Stimulated activated naive CD8-positive, alpha-beta T cell treated with anti-CD3 and anti-CD28 coated beads, Interleukin-15, Interleukin-2, amounts not matched to agents 100 ng/mL and 50 ng/mL, for 24 hours (primary cell): ENCODE measurements at regions not wholly inside any gene's neighbourhood (a gene's known extent, or its start where the extent isn't known, plus 50 kb on each side); places are given as distances from the start of the nearest gene placed in this dataset.

Experiments
- H3K27ac Mint-ChIP-seq: one replicate; pipeline ENCODE4 v1.8.0; 2021; ENCODE audit warnings: mild to moderate bottlenecking, mixed read lengths
- H3K27me3 Mint-ChIP-seq: one replicate; pipeline ENCODE4 v1.8.0; 2021; ENCODE audit warnings: mixed read lengths
- H3K36me3 Mint-ChIP-seq: one replicate; pipeline ENCODE4 v1.8.0; 2021; ENCODE audit warnings: low read depth, mixed read lengths
- H3K4me1 Mint-ChIP-seq: one replicate; pipeline ENCODE4 v1.8.0; 2021; ENCODE audit warnings: low read depth, mixed read lengths
- H3K4me3 Mint-ChIP-seq: one replicate; pipeline ENCODE4 v1.8.0; 2021; ENCODE audit warnings: mild to moderate bottlenecking, mixed read lengths
- H3K9me3 Mint-ChIP-seq: one replicate; pipeline ENCODE4 v1.8.0; 2021; ENCODE audit warnings: mixed read lengths

- no peaks in the 10 kb centered on the region for H3K4me1 Mint-ChIP-seq
- no peak overlapping the region for H3K27ac Mint-ChIP-seq
- no peaks in the 10 kb centered on the region for H3K27me3 Mint-ChIP-seq
- H3K36me3 Mint-ChIP-seq: no peaks in the 10 kb centered on the region
- no peak overlapping the region for H3K4me3 Mint-ChIP-seq
- H3K9me3 Mint-ChIP-seq: no peaks in the 10 kb centered on the region
Measured at GRCh38 chr13:89307278-89307677, 1636.1 kb downstream of the SLITRK5 start.

- H3K4me3 Mint-ChIP-seq: no peak overlapping the region
- H3K36me3 Mint-ChIP-seq: no peaks in the 10 kb centered on the region
- no peaks in the 10 kb centered on the region for H3K4me1 Mint-ChIP-seq
- H3K27ac Mint-ChIP-seq: no peak overlapping the region
- no peaks in the 10 kb centered on the region for H3K9me3 Mint-ChIP-seq
- no peaks in the 10 kb centered on the region for H3K27me3 Mint-ChIP-seq
Measured at GRCh38 chr13:89310943-89311672, 1639.9 kb downstream of the SLITRK5 start.

GRCh38 chr13:89315287-89315686 is 1644.1 kb downstream of the SLITRK5 start:
- Mint-ChIP-seq H3K9me3 (no peaks in the 10 kb centered on the region), H3K27me3 (no peaks in the 10 kb centered on the region), H3K27ac (no peak overlapping the region), H3K4me1 (no peaks in the 10 kb centered on the region), H3K36me3 (no peaks in the 10 kb centered on the region), H3K4me3 (no peak overlapping the region)

DNA sequence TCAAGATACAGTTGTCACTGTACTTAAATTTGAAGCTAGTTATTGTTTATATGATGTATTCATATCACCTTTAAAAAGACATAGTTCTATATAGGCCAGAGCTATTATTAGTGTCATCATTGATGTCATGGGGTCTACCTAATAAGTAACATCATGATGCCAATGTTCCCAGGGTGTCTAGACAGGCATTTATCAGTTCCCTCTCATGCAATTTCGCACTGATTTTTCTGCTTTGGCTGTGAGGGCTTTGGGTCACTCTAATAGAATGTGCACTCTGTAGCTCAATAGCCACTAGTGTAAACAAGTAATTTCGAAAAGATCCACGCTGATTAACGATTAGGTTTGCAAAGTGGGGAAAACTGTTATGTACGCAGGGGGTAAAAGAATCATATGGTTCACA is 1651.3 kb downstream of the SLITRK5 start:
- Mint-ChIP-seq H3K4me1 (no peaks in the 10 kb centered on the region), H3K4me3 (no peak overlapping the region), H3K36me3 (no peaks in the 10 kb centered on the region), H3K27ac (no peak overlapping the region), H3K9me3 (peaks cover 9% of the 10 kb centered on the region), H3K27me3 (no peaks in the 10 kb centered on the region)

GRCh38 chr13:89324582-89324981 is 1653.4 kb downstream of the SLITRK5 start:
- no peaks in the 10 kb centered on the region for H3K4me1 Mint-ChIP-seq
- H3K36me3 Mint-ChIP-seq: no peaks in the 10 kb centered on the region
- H3K4me3 Mint-ChIP-seq: no peak overlapping the region
- H3K27me3 Mint-ChIP-seq: no peaks in the 10 kb centered on the region
- peaks cover 14% of the 10 kb centered on the region for H3K9me3 Mint-ChIP-seq
- H3K27ac Mint-ChIP-seq: no peak overlapping the region

DNA sequence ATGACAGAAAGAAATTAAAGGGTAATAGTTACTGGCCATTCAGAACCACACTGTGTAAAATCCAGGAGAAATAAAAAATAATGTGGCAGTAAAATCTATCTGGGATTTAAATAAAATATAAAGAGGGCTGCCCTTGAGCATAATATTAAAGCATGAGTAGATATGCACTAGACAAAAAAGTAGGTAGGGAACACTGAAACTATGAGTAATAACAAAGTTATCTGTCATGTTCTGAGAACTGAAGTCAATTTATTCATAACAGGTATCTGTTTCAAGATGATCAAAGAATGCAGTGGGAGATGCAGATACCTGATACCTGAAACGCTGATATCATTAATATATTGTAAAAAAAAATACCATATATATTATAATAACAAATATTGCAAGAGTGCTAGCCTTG is 1672.0 kb downstream of the SLITRK5 start:
- H3K36me3 Mint-ChIP-seq: no peaks in the 10 kb centered on the region
- H3K4me1 Mint-ChIP-seq: no peaks in the 10 kb centered on the region
- no peak overlapping the region for H3K4me3 Mint-ChIP-seq
- no peaks in the 10 kb centered on the region for H3K27me3 Mint-ChIP-seq
- peaks cover 4% of the 10 kb centered on the region for H3K9me3 Mint-ChIP-seq
- H3K27ac Mint-ChIP-seq: no peak overlapping the region

- Mint-ChIP-seq H3K27me3 (no peaks in the 10 kb centered on the region), H3K4me1 (no peaks in the 10 kb centered on the region), H3K36me3 (no peaks in the 10 kb centered on the region), H3K27ac (no peak overlapping the region), H3K4me3 (no peak overlapping the region), H3K9me3 (peaks cover 7% of the 10 kb centered on the region)
Measured at GRCh38 chr13:89352384-89352783, 1681.2 kb downstream of the SLITRK5 start.

GRCh38 chr13:89361909-89362308 is 1690.7 kb downstream of the SLITRK5 start:
- Mint-ChIP-seq H3K27ac (no peak overlapping the region), H3K4me3 (no peak overlapping the region), H3K36me3 (no peaks in the 10 kb centered on the region), H3K4me1 (no peaks in the 10 kb centered on the region), H3K27me3 (no peaks in the 10 kb centered on the region), H3K9me3 (peaks cover 13% of the 10 kb centered on the region)

DNA sequence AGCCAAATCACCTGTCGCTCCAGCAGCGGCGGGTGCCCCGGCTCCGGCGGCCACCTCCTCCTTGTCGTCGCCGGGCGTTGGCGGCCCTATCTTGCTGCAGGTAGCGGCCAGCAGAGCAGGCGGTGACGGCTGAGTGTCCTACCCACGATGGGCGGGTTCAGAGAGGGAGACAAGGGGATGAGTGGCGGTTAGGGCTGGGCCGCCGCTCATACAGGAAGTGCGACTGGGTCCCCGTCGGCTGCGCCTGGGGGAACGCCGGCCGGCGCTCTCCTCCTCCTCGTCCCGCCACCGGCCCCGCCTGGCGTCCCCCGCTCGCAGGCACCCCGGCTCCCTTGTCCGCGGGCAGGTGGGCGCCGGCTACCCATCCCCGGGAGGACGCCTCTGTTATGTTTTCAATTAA is 1692.0 kb downstream of the SLITRK5 start:
- Mint-ChIP-seq H3K4me1 (no peaks in the 10 kb centered on the region), H3K4me3 (no peak overlapping the region), H3K27ac (no peak overlapping the region), H3K36me3 (no peaks in the 10 kb centered on the region), H3K9me3 (peaks cover 10% of the 10 kb centered on the region), H3K27me3 (no peaks in the 10 kb centered on the region)

DNA sequence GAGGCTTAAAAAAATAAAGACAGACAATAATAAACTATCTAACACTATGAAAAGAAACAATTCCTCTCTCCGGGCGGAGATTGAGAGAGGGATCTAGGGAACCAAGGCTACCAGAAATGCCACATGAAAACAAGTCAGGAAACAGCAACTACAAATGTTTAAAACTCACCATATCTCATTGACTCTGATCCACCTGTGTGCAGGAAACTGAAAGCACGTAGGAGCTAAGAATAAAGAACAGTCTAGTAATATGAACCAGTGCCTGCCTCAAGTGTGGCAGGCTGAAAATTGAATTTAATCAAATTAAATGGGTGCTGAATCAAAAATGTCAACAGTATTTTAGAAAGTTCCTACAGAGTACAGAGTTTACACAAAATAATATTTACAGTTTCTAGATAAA is 1701.0 kb downstream of the SLITRK5 start:
- Mint-ChIP-seq H3K4me3 (no peak overlapping the region), H3K27me3 (no peaks in the 10 kb centered on the region), H3K4me1 (no peaks in the 10 kb centered on the region), H3K9me3 (no peaks in the 10 kb centered on the region), H3K27ac (no peak overlapping the region), H3K36me3 (no peaks in the 10 kb centered on the region)

DNA sequence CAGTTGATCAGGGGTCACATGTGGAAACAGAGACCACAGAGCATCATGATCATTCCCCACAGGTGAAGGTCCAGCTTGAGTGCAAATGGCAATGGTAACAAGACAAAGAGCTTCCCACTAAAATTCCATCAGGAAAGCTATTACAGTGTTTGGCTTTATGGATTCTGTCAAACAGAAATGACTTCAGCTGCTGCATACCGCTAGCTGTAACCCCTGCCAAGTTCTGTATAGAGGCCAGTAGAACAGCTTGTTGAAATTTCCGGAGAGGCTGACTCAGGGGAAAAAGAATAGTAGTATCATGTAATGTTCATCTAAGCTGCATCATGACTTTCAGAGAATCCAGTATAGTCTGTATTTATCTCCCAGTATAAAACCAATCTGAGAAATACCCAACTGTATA is 1704.7 kb downstream of the SLITRK5 start:
- H3K9me3 Mint-ChIP-seq: peaks cover 7% of the 10 kb centered on the region
- no peaks in the 10 kb centered on the region for H3K4me1 Mint-ChIP-seq
- H3K4me3 Mint-ChIP-seq: no peak overlapping the region
- no peak overlapping the region for H3K27ac Mint-ChIP-seq
- no peaks in the 10 kb centered on the region for H3K36me3 Mint-ChIP-seq
- no peaks in the 10 kb centered on the region for H3K27me3 Mint-ChIP-seq

DNA sequence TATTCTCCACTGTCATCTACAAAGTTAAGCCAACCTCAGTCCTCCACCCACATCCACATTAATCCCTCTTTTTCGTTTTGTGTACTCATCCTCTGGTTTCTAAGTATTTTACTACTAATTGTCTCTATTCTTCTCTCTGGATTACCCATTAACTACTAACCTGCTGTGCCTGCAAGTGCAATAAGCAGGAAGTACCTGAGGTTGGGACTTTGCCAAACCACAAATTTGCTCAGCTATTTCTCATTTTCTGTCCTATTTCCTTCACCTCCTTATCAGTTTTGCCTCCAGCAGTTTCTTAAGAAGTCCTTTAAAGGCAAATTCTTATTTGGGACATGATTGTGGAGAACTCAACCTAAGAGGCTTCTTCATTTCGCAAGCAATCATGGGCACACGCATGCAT is 1708.9 kb downstream of the SLITRK5 start:
- peaks cover 11% of the 10 kb centered on the region for H3K9me3 Mint-ChIP-seq
- H3K27me3 Mint-ChIP-seq: no peaks in the 10 kb centered on the region
- no peak overlapping the region for H3K27ac Mint-ChIP-seq
- H3K4me3 Mint-ChIP-seq: no peak overlapping the region
- H3K4me1 Mint-ChIP-seq: no peaks in the 10 kb centered on the region
- H3K36me3 Mint-ChIP-seq: no peaks in the 10 kb centered on the region

GRCh38 chr13:89382981-89383380 is 1711.8 kb downstream of the SLITRK5 start:
- no peak overlapping the region for H3K4me3 Mint-ChIP-seq
- no peak overlapping the region for H3K27ac Mint-ChIP-seq
- no peaks in the 10 kb centered on the region for H3K36me3 Mint-ChIP-seq
- peaks cover 21% of the 10 kb centered on the region for H3K9me3 Mint-ChIP-seq
- H3K4me1 Mint-ChIP-seq: no peaks in the 10 kb centered on the region
- H3K27me3 Mint-ChIP-seq: no peaks in the 10 kb centered on the region

- no peak overlapping the region for H3K27ac Mint-ChIP-seq
- H3K4me3 Mint-ChIP-seq: no peak overlapping the region
- H3K27me3 Mint-ChIP-seq: no peaks in the 10 kb centered on the region
- H3K36me3 Mint-ChIP-seq: no peaks in the 10 kb centered on the region
- H3K9me3 Mint-ChIP-seq: peaks cover 21% of the 10 kb centered on the region
- no peaks in the 10 kb centered on the region for H3K4me1 Mint-ChIP-seq
Measured at GRCh38 chr13:89383891-89384290, 1712.7 kb downstream of the SLITRK5 start.

DNA sequence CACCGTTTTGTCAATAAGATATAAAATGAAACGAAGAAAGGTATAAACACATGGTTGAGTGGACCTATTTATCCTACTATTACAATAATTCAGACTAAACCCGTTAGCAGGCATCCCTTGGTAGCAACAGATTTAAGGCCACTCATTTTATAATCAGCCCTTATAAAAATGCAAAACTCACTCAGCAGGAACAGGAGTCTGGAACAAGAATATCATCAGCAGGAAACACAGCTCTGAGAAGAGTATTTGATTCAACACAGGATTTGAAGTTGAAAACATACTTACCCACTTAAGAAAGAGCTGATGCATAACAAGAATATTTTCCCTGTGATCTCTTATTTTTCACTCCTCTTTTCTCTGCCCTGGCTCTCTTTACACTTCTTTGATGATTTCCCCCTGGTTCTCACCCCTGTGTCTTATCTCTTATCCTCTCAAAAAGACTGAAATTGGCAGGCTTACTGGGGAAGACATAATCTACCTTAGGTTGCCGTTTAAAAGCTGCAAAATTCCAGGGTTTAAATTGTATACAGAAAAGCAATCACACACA is 1722.7 kb downstream of the SLITRK5 start:
- H3K36me3 Mint-ChIP-seq: no peaks in the 10 kb centered on the region
- no peak overlapping the region for H3K27ac Mint-ChIP-seq
- H3K4me1 Mint-ChIP-seq: no peaks in the 10 kb centered on the region

GRCh38 chr13:89401264-89401675 is 1730.1 kb downstream of the SLITRK5 start:
- peaks cover 18% of the 10 kb centered on the region for H3K9me3 Mint-ChIP-seq
- H3K27me3 Mint-ChIP-seq: no peaks in the 10 kb centered on the region
- no peaks in the 10 kb centered on the region for H3K36me3 Mint-ChIP-seq
- no peaks in the 10 kb centered on the region for H3K4me1 Mint-ChIP-seq
- H3K27ac Mint-ChIP-seq: no peak overlapping the region
- no peak overlapping the region for H3K4me3 Mint-ChIP-seq

More for the DNA sequence above, 1722.7 kb downstream of the SLITRK5 start:
- no peak overlapping the region for H3K4me3 Mint-ChIP-seq
- H3K27me3 Mint-ChIP-seq: no peaks in the 10 kb centered on the region
- peaks cover 7% of the 10 kb centered on the region for H3K9me3 Mint-ChIP-seq
